ENCODE measurements at regions not wholly inside any gene's neighbourhood (a gene's known extent, or its start where the extent isn't known, plus 50 kb on each side); places are given as distances from the start of the nearest gene placed in this dataset.

DNA sequence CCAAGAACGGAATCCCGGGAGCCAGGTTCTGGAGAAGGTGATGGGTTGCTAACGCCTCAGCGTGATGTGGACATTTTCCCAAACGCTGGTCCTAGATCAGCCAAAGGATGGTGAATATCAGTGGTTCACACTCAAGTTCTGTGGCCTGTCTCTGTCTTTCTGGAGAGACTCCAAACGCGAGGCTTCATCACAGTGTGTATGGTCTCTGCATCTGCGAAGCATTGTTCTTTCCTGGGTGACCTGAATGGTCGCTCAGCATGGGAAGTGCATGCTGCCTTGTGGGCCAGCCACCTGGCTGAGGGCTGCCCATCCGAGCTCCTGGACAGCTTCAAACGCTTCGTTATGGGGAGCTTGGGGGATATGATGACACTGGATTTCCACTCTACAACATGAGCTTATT lies 810.0 kb downstream of the TBC1D22A start:
- H3K9ac ChIP-seq (ENCODE audit: low read depth, low read length, poor library complexity, severe bottlenecking): no peak overlapping the region
- no peak overlapping the region for H3K4me2 ChIP-seq (ENCODE audit: low read depth, low read length, poor library complexity, severe bottlenecking)
- no peaks in the 10 kb centered on the region for H3K79me2 ChIP-seq (ENCODE audit: insufficient read depth, low read length)
- H3K9me3 ChIP-seq (ENCODE audit: insufficient read depth, low read depth, low read length): no peaks in the 10 kb centered on the region; the same call in 1 of the 2 replicates
- H3F3A ChIP-seq (ENCODE audit: low read depth): no peaks in the 10 kb centered on the region
- no peaks in the 10 kb centered on the region for H3K9me2 ChIP-seq (replicated peaks; ENCODE audit: low read depth, low read length)
- H3K36me3 ChIP-seq (ENCODE audit: insufficient read depth, low read length): no peaks in the 10 kb centered on the region
- H3K4me1 ChIP-seq (ENCODE audit: insufficient read depth, low read length, poor library complexity, severe bottlenecking): no peaks in the 10 kb centered on the region
- H4K20me1 ChIP-seq (ENCODE audit: insufficient read depth, low read length, poor library complexity, severe bottlenecking): no peaks in the 10 kb centered on the region
- H2AFZ ChIP-seq (ENCODE audit: low read length): no peak overlapping the region
- no peaks in the 10 kb centered on the region for H3K27me3 ChIP-seq (ENCODE audit: insufficient read depth, low read length, poor library complexity, severe bottlenecking)
- TF ChIP-seq, protein P1, sequence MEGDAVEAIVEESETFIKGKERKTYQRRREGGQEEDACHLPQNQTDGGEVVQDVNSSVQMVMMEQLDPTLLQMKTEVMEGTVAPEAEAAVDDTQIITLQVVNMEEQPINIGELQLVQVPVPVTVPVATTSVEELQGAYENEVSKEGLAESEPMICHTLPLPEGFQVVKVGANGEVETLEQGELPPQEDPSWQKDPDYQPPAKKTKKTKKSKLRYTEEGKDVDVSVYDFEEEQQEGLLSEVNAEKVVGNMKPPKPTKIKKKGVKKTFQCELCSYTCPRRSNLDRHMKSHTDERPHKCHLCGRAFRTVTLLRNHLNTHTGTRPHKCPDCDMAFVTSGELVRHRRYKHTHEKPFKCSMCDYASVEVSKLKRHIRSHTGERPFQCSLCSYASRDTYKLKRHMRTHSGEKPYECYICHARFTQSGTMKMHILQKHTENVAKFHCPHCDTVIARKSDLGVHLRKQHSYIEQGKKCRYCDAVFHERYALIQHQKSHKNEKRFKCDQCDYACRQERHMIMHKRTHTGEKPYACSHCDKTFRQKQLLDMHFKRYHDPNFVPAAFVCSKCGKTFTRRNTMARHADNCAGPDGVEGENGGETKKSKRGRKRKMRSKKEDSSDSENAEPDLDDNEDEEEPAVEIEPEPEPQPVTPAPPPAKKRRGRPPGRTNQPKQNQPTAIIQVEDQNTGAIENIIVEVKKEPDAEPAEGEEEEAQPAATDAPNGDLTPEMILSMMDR (conservative IDR thresholded peaks at IDR 0.05; ENCODE audit: low read length): no peak
- no peak for TF ChIP-seq EZH2phosphoT487 (IDR thresholded peaks at IDR 0.05; ENCODE audit: borderline replicate concordance)
- H3K4me3 ChIP-seq (ENCODE audit: low read length, poor library complexity, severe bottlenecking): no peak overlapping the region

DNA sequence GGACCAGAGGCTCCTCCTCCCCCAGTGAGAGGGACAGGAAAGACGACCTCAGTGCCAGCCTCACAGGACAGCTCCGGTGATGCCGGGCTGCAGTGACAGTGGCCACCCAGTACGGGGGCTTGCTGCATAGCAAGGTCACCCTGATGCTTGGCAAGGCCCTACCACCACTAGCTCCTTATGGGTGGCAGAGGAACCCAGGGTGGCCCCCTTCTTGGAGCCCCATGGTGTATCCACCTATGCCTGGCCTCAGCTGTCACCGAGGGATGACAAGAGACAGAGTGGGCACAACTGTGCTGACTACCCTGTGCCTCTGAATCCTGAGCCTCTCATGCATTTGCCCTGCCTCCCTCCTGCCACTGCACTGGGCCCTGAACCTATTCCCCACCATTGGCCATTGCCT lies 809.2 kb downstream of the TBC1D22A start:
- Histone ChIP-seq H3K36me3 (ENCODE audit: insufficient read depth, low read length) (no peaks in the 10 kb centered on the region), H3K4me3 (ENCODE audit: low read length, poor library complexity, severe bottlenecking) (no peak overlapping the region), H3K9me3 (ENCODE audit: insufficient read depth, low read depth, low read length) (no peaks in the 10 kb centered on the region; the same call in 1 of the 2 replicates), H3K27me3 (ENCODE audit: insufficient read depth, low read length, poor library complexity, severe bottlenecking) (no peaks in the 10 kb centered on the region), H4K20me1 (ENCODE audit: insufficient read depth, low read length, poor library complexity, severe bottlenecking) (no peaks in the 10 kb centered on the region), H2AFZ (ENCODE audit: low read length) (no peak overlapping the region), H3K4me2 (ENCODE audit: low read depth, low read length, poor library complexity, severe bottlenecking) (no peak overlapping the region), H3F3A (ENCODE audit: low read depth) (no peaks in the 10 kb centered on the region), H3K79me2 (ENCODE audit: insufficient read depth, low read length) (no peaks in the 10 kb centered on the region), H3K9me2 (replicated peaks; ENCODE audit: low read depth, low read length) (no peaks in the 10 kb centered on the region), H3K9ac (ENCODE audit: low read depth, low read length, poor library complexity, severe bottlenecking) (no peak overlapping the region), H3K4me1 (ENCODE audit: insufficient read depth, low read length, poor library complexity, severe bottlenecking) (no peaks in the 10 kb centered on the region)
- no peak for TF ChIP-seq EZH2phosphoT487 (IDR thresholded peaks at IDR 0.05; ENCODE audit: borderline replicate concordance)

DNA sequence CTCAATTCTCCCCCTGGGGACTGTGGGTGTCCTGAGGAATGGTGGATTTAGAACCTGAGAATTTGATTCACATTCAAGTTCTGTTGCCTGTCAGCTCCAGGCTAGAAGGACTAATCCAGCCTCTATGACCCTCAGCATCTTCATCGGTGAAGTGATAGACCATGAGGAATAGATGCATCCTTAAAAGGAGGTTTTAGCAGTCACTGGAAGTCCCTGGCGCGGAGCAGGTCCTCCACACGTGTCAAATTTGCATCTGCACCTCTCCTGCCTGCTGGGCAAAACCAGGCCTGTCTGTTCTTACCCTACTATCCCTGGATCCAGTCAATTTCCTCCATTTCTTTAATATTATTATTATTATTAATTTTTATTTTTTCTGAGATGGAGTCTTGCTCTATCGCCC lies 808.4 kb downstream of the TBC1D22A start:
- H3F3A ChIP-seq (ENCODE audit: low read depth): no peaks in the 10 kb centered on the region

GRCh38 chr22:47570300-47570685 lies 807.8 kb downstream of the TBC1D22A start:
- Histone ChIP-seq H3K27me3 (ENCODE audit: insufficient read depth, low read length, poor library complexity, severe bottlenecking) (no peaks in the 10 kb centered on the region), H3K79me2 (ENCODE audit: insufficient read depth, low read length) (no peaks in the 10 kb centered on the region), H3K4me2 (ENCODE audit: low read depth, low read length, poor library complexity, severe bottlenecking) (no peak overlapping the region), H3K36me3 (ENCODE audit: insufficient read depth, low read length) (no peaks in the 10 kb centered on the region), H4K20me1 (ENCODE audit: insufficient read depth, low read length, poor library complexity, severe bottlenecking) (no peaks in the 10 kb centered on the region), H3K9ac (ENCODE audit: low read depth, low read length, poor library complexity, severe bottlenecking) (no peak overlapping the region), H3K9me2 (replicated peaks; ENCODE audit: low read depth, low read length) (no peaks in the 10 kb centered on the region), H3F3A (ENCODE audit: low read depth) (no peaks in the 10 kb centered on the region), H2AFZ (ENCODE audit: low read length) (no peak overlapping the region), H3K9me3 (ENCODE audit: insufficient read depth, low read depth, low read length) (peaks cover 2% of the 10 kb centered on the region; the same call in 1 of the 2 replicates), H3K4me1 (ENCODE audit: insufficient read depth, low read length, poor library complexity, severe bottlenecking) (no peaks in the 10 kb centered on the region), H3K4me3 (ENCODE audit: low read length, poor library complexity, severe bottlenecking) (no peak overlapping the region)
- TF ChIP-seq, protein P1 (conservative IDR thresholded peaks at IDR 0.05; ENCODE audit: low read length): no peak
- no peak for TF ChIP-seq EZH2phosphoT487 (IDR thresholded peaks at IDR 0.05; ENCODE audit: borderline replicate concordance)

More for the DNA sequence above, 808.4 kb downstream of the TBC1D22A start:
- no peak overlapping the region for H3K4me2 ChIP-seq (ENCODE audit: low read depth, low read length, poor library complexity, severe bottlenecking)
- no peak overlapping the region for H3K9ac ChIP-seq (ENCODE audit: low read depth, low read length, poor library complexity, severe bottlenecking)
- no peaks in the 10 kb centered on the region for H3K36me3 ChIP-seq (ENCODE audit: insufficient read depth, low read length)
- H3K4me3 ChIP-seq (ENCODE audit: low read length, poor library complexity, severe bottlenecking): no peak overlapping the region
- H3K4me1 ChIP-seq (ENCODE audit: insufficient read depth, low read length, poor library complexity, severe bottlenecking): no peaks in the 10 kb centered on the region
- no peaks in the 10 kb centered on the region for H3K79me2 ChIP-seq (ENCODE audit: insufficient read depth, low read length)
- H2AFZ ChIP-seq (ENCODE audit: low read length): no peak overlapping the region
- H4K20me1 ChIP-seq (ENCODE audit: insufficient read depth, low read length, poor library complexity, severe bottlenecking): no peaks in the 10 kb centered on the region
- no peaks in the 10 kb centered on the region for H3K9me2 ChIP-seq (replicated peaks; ENCODE audit: low read depth, low read length)
- TF ChIP-seq, protein P1 (conservative IDR thresholded peaks at IDR 0.05; ENCODE audit: low read length): no peak
- TF ChIP-seq EZH2phosphoT487 (IDR thresholded peaks at IDR 0.05; ENCODE audit: borderline replicate concordance): no peak
- H3K27me3 ChIP-seq (ENCODE audit: insufficient read depth, low read length, poor library complexity, severe bottlenecking): no peaks in the 10 kb centered on the region
- peaks cover 2% of the 10 kb centered on the region; the same call in 1 of the 2 replicates for H3K9me3 ChIP-seq (ENCODE audit: insufficient read depth, low read depth, low read length)
